Renal pelvis (tissue), 1 donor: ENCODE measurements at regions not wholly inside any gene's neighbourhood (a gene's known extent, or its start where the extent isn't known, plus 50 kb on each side); places are given as distances from the start of the nearest gene placed in this dataset.
"Not testable (repeated sequence)": the region's sequence is repeated elsewhere in the genome, so short reads cannot be mapped to it uniquely, and the experiment has no call there.

ENCODE experiments used
- DNase-seq: peaks from one replicate; pipeline ENCODE4 v3.0.0-alpha.2; 2013

DNA sequence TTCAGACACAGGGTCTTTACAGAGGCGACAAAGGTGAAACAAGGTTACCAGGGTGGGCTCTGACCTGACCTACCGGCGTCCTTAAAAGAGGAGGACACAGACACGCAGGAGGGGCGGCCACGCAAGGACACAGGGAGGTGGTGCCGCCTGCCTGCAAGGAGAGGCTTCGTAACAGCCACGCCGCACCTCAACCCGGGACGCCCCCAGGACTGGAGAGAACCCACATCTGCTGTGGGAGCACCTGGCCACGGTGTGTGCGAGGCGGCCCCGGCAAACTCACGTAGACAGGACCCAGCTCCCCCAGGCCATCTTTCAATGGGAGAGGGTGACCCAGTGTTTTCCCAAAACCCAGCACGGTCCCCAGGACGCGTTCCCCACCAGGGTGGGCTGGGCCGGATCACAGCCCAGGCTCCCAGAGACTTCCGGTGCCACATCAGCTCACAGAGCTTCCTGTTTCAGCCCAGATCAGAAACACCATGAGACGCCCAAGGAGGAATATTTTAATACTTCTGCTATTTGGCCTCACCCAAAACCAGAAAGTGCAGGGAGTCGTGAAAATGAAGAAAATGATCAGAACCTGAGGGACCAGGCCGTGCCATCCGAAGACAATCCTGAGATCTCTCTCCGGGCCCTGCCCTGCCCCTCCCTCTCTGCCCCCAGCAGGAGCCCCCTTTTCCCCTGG lies 5417.4 kb upstream of the TPTE start:
- DNase-seq = not testable (repeated sequence)

GRCh38 chr21:5104562-5104928 lies 5416.8 kb upstream of the TPTE start:
- not testable (repeated sequence) for DNase-seq

GRCh38 chr21:5105939-5106708 lies 5415.3 kb upstream of the TPTE start:
- not testable (repeated sequence) for DNase-seq

GRCh38 chr21:5106767-5107464 lies 5414.5 kb upstream of the TPTE start:
- DNase-seq = not testable (repeated sequence)

DNA sequence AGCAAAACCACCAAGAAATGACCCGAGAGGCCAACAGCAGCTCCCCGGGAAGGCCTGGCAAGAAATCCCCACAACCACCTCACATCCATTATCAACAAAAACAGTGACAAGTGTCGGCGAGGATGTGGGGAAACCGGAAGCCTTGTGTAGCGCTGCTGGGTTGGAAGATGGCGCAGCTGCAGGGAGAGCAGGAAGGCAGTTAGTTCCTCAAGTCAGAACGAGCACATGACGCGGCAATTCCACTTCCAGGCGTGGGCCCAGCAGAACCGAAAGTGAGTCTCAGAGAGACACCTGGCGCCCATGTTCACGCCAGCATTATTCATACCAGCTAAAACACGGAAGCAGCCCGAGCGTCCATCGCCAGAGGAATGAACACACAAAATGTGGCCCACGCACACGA lies 5413.7 kb upstream of the TPTE start:
- DNase-seq = not testable (repeated sequence)

- not testable (repeated sequence) for DNase-seq
These were observed 5413.2 kb upstream of the TPTE start for GRCh38 chr21:5108048-5108775.

- not testable (repeated sequence) for DNase-seq
These were observed 5410.2 kb upstream of the TPTE start for GRCh38 chr21:5111197-5111596.

GRCh38 chr21:5113092-5113491 lies 5408.3 kb upstream of the TPTE start:
- DNase-seq = not testable (repeated sequence)

- not testable (repeated sequence) for DNase-seq
These were observed 5406.9 kb upstream of the TPTE start for GRCh38 chr21:5114468-5114867.

DNA sequence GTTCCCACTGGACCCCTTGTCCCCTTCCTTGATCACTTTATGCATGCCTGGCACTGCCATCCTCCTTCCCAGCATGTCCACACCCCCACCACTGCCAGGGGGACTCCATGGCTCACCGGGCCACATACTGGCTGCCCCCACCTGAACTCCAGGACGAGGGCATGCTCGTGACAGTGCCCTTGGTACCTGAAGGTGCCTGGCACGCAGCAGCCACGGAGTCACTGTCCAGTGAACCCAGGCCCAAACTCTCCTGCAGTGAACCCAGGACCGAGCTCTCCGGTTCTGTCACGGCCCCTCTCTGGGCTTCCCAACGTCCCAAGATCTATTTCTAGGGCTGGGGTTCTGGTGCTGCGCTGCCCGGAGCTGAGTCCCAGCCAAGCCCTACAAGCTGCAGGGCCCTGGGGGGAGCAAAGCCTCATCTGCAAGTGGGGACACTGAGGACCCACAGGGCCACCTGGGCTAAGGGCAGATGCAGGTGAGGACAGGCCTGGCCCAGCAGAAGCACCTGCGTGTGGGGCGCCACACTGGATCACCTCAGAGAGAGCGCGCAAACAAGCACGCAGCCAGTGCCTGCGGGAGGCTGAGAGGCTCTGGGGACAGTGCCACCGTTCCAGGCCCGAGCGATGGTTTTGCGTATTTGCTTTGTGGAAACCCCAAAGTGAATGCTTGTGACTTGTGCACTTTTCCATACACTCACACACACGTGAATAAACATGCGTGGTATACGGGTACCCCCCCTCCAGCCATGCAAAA lies 5406.3 kb upstream of the TPTE start:
- not testable (repeated sequence) for DNase-seq

- DNase-seq = not testable (repeated sequence)
These were observed 5405.6 kb upstream of the TPTE start for GRCh38 chr21:5115646-5116343.

DNA sequence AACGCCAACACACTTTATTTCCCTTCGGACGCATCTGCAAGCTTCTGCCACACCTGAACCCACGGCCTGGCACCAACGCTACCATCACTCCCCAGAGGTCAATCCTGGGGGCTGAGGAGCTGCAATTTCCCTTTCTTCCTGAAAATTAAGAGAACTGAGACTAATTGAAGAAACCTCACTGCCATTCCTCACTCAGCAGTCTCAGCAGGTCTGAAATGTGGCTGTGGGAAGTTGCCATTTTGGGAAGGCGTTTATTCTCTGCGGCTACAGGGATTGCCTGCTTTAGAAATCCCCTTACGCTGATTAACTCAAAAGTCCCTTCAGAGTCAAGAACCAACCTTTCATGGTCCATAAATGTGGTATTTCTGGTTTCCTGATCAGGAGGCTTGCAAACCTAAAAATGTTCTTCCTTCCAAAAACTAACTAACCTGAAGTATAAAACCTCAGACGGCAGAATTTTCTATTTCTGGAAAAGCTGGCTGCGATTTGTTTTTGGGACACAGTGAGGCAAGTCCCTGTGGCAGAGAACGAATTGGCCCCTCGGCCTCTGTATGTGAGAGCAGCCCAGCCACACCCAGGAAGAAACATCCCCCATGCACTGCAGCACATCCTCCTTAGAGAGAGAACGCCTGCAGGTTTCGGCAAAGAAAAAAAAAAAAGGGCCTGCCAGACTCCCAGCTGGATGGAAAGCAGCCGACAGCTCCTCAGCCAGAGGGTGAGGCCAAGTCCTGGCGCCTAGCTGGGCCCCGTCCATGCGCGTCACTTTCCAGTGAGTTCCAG lies 5404.8 kb upstream of the TPTE start:
- not testable (repeated sequence) for DNase-seq

- DNase-seq = not testable (repeated sequence)
These were observed 5404.2 kb upstream of the TPTE start for GRCh38 chr21:5117135-5117534.

DNA sequence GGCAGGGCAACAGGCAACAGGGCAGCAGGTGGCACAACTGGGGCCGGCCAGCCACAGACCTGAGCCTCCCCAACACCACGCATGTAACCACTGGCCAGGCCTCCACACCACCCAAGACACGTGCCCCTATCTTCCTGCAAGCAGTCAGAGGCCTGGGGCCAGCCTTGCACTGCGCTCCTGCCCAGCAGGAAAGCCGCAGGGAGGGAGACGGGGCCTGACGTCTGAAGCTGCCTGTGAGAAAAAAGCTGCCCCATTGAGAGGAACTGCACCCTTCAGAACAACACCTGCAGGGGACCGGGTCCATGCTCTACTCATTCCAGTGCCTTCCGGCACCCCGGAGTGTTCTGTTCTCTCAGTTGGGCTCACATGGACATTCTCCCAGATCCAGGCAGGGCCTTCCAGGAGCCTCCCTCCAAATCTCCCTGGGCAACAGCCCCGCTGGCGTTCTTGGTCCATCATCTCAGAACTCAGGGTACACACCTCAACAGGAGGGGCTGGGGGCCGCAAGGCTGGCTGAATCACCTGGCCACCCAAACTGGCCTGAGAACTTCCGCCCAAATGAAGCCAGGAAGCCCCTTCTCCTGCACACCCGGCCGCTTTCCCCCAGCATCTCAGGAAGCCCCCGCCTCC lies 5403.6 kb upstream of the TPTE start:
- not testable (repeated sequence) for DNase-seq

DNA sequence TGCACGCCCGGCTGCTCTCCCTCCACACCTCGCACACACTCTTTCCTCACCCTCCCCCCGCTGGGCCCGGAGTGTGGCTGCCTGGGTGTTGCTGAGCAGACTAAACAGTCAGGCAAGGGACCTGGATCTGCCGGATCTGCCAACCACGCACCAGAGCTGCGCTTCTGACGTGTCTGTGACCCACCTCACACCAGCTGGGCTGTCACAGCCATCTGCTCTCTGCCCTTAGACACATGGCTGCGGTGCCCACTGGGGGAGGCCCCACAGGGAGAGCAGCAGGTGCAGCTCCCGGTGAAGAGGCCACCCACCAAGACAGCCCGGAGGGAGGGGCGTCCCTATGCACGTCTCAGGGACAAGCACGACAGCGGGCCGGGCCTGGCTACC lies 5403.1 kb upstream of the TPTE start:
- DNase-seq = not testable (repeated sequence)

- not testable (repeated sequence) for DNase-seq
These were observed 5402.2 kb upstream of the TPTE start for GRCh38 chr21:5119179-5119578.

- DNase-seq = not testable (repeated sequence)
These were observed 5400.0 kb upstream of the TPTE start for GRCh38 chr21:5121399-5121798.

- not testable (repeated sequence) for DNase-seq
These were observed 5399.5 kb upstream of the TPTE start for GRCh38 chr21:5121849-5122248.

GRCh38 chr21:5123655-5124054 lies 5397.7 kb upstream of the TPTE start:
- DNase-seq = not testable (repeated sequence)
